ENCODE measurements at regions not wholly inside any gene's neighbourhood (a gene's known extent, or its start where the extent isn't known, plus 50 kb on each side); places are given as distances from the start of the nearest gene placed in this dataset.

- no TSS peak for BruUV-seq (replicated peaks)
- FAIRE-seq (no peak), DNase-seq (ENCODE audit: low read depth, low spot score) (no peak)
- dilution Hi-C loops (cut with MboI; ENCODE audit: extremely low pct_ligation_motif_present, low sequenced_read_pairs) = no loop called here
- Histone ChIP-seq H4K20me1 (replicated peaks; ENCODE audit: control insufficient read depth, extremely low read depth, insufficient read depth, low read length) (no peaks in the 10 kb centered on the region), H3K9me1 (replicated peaks; ENCODE audit: control insufficient read depth, extremely low read depth, insufficient read depth, low read length) (no peaks in the 10 kb centered on the region), H3K27ac (ENCODE audit: insufficient read depth, low read depth, low read length) (no peak overlapping the region), H3K4me2 (ENCODE audit: insufficient read depth, low read length) (no peak overlapping the region), H3K79me2 (ENCODE audit: control insufficient read depth, insufficient read depth, low read length) (no peaks in the 10 kb centered on the region), H3K9me3 (replicated peaks; ENCODE audit: control insufficient read depth, insufficient read depth, low read length) (no peaks in the 10 kb centered on the region), H3K4me3 (replicated peaks in 1 of 3; ENCODE audit: insufficient read depth in 1 of 3, low read depth in 1 of 3, low read length in 3 of 3) (no peak overlapping the region), H3K36me3 (ENCODE audit: control insufficient read depth in 2 of 2, extremely low read depth in 1 of 2, insufficient read depth in 2 of 2, low read length in 2 of 2) (no peaks in the 10 kb centered on the region), H3K9ac (replicated peaks; ENCODE audit: extremely low read depth, insufficient read depth, low read length) (no peak overlapping the region), H2AFZ (ENCODE audit: low read depth, low read length) (no peak overlapping the region), H3K4me1 (ENCODE audit: control insufficient read depth, extremely low read depth, insufficient read depth, low read length) (no peaks in the 10 kb centered on the region), H3K27me3 (ENCODE audit: control insufficient read depth in 2 of 2, insufficient read depth in 2 of 2, low read length in 2 of 2) (peaks cover 1 to 3% of the 10 kb centered on the region in 2 experiments)
- no peak for TF ChIP-seq GATA2 (IDR thresholded peaks at IDR 0.05; ENCODE audit: insufficient read depth, insufficient read length, low read depth, low read length)
- no peak for TF ChIP-seq POLR2A (IDR thresholded peaks at IDR 0.05; ENCODE audit: low read depth, low read length)
- TF ChIP-seq MYC (IDR thresholded peaks at IDR 0.05; ENCODE audit: low read depth, low read length) = no peak
- CTCF ChIA-PET = interaction anchor here (0.6 to 3.8 kb wide), 13 partner anchors 10 to 665 kb away, joined by 3 to 29 read pairs (median 4); no protein-coding TSS in a partner anchor
- POLR2A ChIA-PET = no interaction called here
- intact Hi-C loops (cut with micrococcal nuclease) = no loop called here
These were observed 105.1 kb downstream of the MEX3B start for GRCh38 chr15:81940467-81941451.

DNA sequence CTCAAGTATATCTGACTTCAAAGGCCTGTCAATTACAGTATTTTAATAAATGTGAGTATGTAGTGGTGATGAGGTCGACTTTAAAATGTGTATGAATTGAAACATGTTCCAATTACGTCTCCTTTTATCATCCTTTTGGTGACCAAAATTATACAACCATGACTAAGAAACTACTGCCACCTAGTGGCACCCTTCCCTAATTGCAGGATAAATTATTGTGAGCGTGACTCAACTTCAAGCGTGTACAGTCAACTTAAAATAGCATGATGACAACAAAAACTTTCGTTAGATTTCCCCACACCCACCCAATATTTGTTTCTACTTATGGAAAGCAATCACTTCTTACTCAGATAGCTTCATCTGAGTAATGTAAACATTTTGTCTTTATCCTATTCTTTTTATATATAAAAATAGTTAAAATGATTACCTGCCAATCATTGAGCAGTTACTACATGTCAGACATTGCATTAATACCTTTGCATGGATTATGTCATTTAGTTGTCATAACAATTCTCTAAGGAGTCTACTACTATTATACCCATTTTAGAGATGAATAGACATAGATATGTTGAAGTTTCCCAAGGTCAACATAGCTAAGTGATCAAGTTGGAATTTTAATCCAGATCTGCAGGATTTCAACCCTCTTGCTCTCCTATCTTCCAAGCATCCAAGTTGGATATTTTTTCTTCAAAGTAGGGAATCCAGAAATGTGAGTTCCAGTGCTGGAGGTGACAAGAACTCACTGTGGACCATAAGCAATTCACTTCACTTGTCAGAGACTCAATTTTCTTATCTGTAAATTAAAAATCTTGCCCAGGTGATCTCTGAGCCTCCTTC is 106.0 kb downstream of the MEX3B start:
- intact Hi-C loops (cut with micrococcal nuclease) (loop anchor here (1.0 to 5.0 kb wide), 4 partner anchors 257 to 665 kb away; no protein-coding TSS in a partner anchor), dilution Hi-C loops (cut with MboI; ENCODE audit: extremely low pct_ligation_motif_present, low sequenced_read_pairs) (no loop called here)
- Histone ChIP-seq H3K9ac (replicated peaks; ENCODE audit: extremely low read depth, insufficient read depth, low read length) (no peak overlapping the region), H4K20me1 (replicated peaks; ENCODE audit: control insufficient read depth, extremely low read depth, insufficient read depth, low read length) (no peaks in the 10 kb centered on the region), H3K4me3 (replicated peaks in 1 of 3; ENCODE audit: insufficient read depth in 1 of 3, low read depth in 1 of 3, low read length in 3 of 3) (no peak overlapping the region), H3K27me3 (ENCODE audit: control insufficient read depth in 2 of 2, insufficient read depth in 2 of 2, low read length in 2 of 2) (peaks cover 1 to 3% of the 10 kb centered on the region in 2 experiments), H3K4me1 (ENCODE audit: control insufficient read depth, extremely low read depth, insufficient read depth, low read length) (no peaks in the 10 kb centered on the region), H3K9me1 (replicated peaks; ENCODE audit: control insufficient read depth, extremely low read depth, insufficient read depth, low read length) (no peaks in the 10 kb centered on the region), H3K27ac (ENCODE audit: insufficient read depth, low read depth, low read length) (no peak overlapping the region), H3K9me3 (replicated peaks; ENCODE audit: control insufficient read depth, insufficient read depth, low read length) (no peaks in the 10 kb centered on the region), H2AFZ (ENCODE audit: low read depth, low read length) (no peak overlapping the region), H3K79me2 (ENCODE audit: control insufficient read depth, insufficient read depth, low read length) (no peaks in the 10 kb centered on the region), H3K4me2 (ENCODE audit: insufficient read depth, low read length) (no peak overlapping the region), H3K36me3 (ENCODE audit: control insufficient read depth in 2 of 2, extremely low read depth in 1 of 2, insufficient read depth in 2 of 2, low read length in 2 of 2) (no peaks in the 10 kb centered on the region)
- DNase-seq (ENCODE audit: low read depth, low spot score) (peak; percentile 65), FAIRE-seq (peak; percentile 70)
- POLR2A ChIA-PET = no interaction called here
- CTCF ChIA-PET = interaction anchor here (0.7 to 3.8 kb wide), 11 partner anchors 11 to 665 kb away, joined by 3 to 29 read pairs (median 4); no protein-coding TSS in a partner anchor
- peak; percentile 5 for TF ChIP-seq JUN (IDR thresholded peaks at IDR 0.05; ENCODE audit: borderline replicate concordance, insufficient read depth, insufficient read length, low read depth)
- TF ChIP-seq, protein P1, sequence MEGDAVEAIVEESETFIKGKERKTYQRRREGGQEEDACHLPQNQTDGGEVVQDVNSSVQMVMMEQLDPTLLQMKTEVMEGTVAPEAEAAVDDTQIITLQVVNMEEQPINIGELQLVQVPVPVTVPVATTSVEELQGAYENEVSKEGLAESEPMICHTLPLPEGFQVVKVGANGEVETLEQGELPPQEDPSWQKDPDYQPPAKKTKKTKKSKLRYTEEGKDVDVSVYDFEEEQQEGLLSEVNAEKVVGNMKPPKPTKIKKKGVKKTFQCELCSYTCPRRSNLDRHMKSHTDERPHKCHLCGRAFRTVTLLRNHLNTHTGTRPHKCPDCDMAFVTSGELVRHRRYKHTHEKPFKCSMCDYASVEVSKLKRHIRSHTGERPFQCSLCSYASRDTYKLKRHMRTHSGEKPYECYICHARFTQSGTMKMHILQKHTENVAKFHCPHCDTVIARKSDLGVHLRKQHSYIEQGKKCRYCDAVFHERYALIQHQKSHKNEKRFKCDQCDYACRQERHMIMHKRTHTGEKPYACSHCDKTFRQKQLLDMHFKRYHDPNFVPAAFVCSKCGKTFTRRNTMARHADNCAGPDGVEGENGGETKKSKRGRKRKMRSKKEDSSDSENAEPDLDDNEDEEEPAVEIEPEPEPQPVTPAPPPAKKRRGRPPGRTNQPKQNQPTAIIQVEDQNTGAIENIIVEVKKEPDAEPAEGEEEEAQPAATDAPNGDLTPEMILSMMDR (IDR thresholded peaks at IDR 0.05; ENCODE audit: extremely low read depth in 1 of 2, insufficient read depth in 1 of 2, low read depth in 1 of 2, low read length in 2 of 2) = peak; percentile 50 to 61
- TF ChIP-seq FOS (IDR thresholded peaks at IDR 0.05; ENCODE audit: borderline replicate concordance, insufficient read depth, low read length) = no peak
- TF ChIP-seq MYC (IDR thresholded peaks at IDR 0.05; ENCODE audit: low read depth, low read length) = no peak
- no peak for TF ChIP-seq EZH2 (IDR thresholded peaks at IDR 0.05; ENCODE audit: borderline replicate concordance, low read depth, low read length, severe bottlenecking)
- no TSS peak for BruUV-seq (replicated peaks)
